Astrocyte of the hippocampus (primary cell): ENCODE measurements at regions not wholly inside any gene's neighbourhood (a gene's known extent, or its start where the extent isn't known, plus 50 kb on each side); places are given as distances from the start of the nearest gene placed in this dataset.

Experiments
- DNase-seq: peaks from one replicate; pipeline ENCODE4 v3.0.0; 2011; ENCODE audit warnings: low read depth, low spot score

GRCh38 chr12:115267891-115268290 is 583.9 kb upstream of the TBX3 start:
- DNase-seq, result peak; percentile 10

DNA sequence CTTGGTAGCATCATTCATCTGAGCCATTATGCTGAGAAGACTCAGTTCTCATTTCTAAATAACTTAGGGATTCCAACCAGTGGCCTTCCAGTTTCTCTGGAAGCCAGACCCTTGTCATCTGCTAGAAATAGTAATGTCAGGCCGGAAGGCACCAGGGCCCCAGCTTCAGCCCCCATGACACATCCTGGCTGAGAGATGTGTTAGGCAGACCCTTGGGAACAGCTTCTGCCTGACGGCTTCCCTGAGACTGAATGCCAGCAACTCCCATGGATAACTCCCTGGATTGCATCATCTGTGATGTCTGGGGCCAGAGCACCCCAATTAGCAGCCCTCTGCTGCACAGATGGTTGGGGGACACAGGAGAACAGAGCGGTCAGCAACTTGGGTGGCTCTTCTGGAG is 583.5 kb upstream of the TBX3 start:
- DNase-seq, result no peak

- DNase-seq, result no peak
Observed at GRCh38 chr12:115264605-115265004, 580.6 kb upstream of the TBX3 start.

DNA sequence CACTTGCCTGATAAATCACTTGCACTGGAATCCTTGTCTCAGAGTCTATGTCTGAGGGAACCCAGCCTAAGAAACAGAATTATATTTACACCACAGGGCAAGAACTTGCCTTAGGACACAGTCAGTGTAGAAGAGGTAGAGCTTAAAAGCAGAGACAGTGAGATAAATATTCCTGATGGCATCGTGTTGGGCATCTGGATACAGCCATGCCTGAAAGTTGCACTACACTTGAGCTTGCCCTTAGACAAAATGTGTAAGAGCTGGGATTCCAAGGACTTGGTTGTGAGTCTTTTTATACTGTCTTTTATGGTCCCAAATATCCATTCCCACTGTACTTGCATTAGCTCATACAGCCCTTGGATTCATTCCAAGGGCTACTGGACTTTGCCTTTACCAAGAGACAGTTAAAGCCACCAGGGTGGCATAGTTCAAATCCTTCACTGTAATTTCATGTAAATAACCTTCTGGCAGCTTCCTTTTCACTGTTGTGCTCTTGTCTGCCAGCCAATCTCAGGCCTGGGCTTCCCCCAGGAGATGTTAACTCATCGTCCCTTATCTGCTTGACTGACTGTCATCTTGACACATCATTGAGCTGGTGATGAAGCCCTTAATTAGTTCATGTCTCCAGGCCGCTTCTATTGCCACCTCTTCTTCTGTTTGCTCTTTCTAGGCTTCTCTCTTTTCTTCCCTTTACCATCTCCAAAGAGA is 577.9 kb upstream of the TBX3 start:
- peak; percentile 21 for DNase-seq

GRCh38 chr12:115260762-115261675 is 577.0 kb upstream of the TBX3 start:
- no peak for DNase-seq

- DNase-seq, result no peak
Observed at GRCh38 chr12:115259968-115260747, 576.2 kb upstream of the TBX3 start.

- DNase-seq, result no peak
Observed at GRCh38 chr12:115257791-115258190, 573.8 kb upstream of the TBX3 start.

GRCh38 chr12:115255962-115256361 is 572.0 kb upstream of the TBX3 start:
- no peak for DNase-seq

- DNase-seq, result no peak
Observed at GRCh38 chr12:115255257-115255656, 571.3 kb upstream of the TBX3 start.

GRCh38 chr12:115253049-115253448 is 569.1 kb upstream of the TBX3 start:
- DNase-seq, result no peak

GRCh38 chr12:115251727-115252126 is 567.8 kb upstream of the TBX3 start:
- peak; percentile 9 for DNase-seq

GRCh38 chr12:115249671-115250278 is 565.8 kb upstream of the TBX3 start:
- DNase-seq, result no peak

DNA sequence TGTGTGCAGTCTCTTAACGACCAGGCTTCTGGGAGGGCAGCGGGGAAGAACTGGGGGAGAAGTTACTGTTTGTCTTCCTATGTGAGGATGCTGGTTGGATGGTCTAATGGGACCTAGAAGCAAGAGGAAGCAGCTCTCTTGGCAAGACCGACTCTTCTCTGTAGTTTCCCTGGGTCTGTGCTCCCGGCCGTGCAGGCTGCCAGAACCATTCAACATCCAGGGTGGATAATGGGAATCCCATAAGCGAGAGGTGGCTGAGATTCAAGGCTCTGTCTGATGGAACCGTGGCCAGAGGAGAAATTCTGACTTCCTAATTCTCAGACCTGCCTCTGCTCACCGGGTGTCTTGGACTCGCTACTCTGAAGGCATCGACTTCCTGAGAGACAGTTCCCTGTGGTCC is 561.0 kb upstream of the TBX3 start:
- DNase-seq, result no peak

DNA sequence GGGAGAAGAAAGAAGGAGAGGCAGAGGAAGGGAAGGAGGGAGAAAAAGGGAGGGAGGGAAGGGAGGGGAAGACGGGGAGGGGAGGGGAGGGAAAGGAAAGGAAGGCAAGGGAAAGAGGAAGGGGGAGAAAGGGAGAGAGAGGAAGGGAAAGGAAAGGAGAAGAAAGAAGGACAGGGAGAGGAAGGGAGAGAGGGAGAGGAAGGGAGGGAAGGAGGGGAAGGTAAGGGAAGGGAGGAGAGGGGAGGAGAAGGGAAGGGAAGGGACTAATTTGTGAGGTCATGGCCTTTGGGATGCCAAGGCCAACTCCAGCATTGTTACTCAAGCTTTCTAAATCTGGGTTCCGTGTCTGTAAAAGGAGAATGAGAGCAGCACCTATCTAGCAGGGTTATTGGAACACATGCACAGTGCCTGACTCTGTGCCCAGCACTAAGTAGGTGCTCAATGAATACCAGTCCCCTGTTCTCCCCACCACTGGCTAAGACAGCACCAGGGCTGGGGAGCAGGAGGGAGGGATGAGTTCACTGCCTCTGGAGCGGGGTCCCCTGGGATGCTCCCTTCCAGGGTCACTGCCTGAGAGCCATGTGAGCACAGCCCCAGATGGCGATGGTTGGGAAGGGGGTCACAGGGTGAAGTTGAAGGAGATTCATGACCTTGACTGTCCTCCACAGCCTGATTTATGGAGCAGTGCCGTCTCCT is 560.1 kb upstream of the TBX3 start:
- no peak for DNase-seq

- no peak for DNase-seq
Observed at GRCh38 chr12:115240251-115240650, 556.3 kb upstream of the TBX3 start.

DNA sequence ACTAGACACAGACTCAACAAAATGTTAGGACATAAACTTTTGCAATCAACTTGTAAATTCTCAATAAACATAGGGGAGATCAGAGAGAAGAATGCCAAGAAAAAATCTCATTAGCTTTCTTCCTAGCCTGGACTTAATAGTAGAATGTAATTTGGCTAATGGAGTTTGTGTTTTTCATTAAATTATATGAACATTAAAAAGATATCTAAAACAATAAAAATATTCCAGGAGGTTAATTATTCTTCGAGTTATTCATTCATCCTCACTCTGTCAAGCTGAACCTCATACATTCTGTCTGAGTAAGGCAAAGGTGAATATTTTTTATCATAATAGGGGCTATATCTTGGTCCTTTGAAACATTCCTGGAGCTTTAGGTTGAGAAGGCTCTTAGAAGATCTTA is 551.9 kb upstream of the TBX3 start:
- no peak for DNase-seq

DNA sequence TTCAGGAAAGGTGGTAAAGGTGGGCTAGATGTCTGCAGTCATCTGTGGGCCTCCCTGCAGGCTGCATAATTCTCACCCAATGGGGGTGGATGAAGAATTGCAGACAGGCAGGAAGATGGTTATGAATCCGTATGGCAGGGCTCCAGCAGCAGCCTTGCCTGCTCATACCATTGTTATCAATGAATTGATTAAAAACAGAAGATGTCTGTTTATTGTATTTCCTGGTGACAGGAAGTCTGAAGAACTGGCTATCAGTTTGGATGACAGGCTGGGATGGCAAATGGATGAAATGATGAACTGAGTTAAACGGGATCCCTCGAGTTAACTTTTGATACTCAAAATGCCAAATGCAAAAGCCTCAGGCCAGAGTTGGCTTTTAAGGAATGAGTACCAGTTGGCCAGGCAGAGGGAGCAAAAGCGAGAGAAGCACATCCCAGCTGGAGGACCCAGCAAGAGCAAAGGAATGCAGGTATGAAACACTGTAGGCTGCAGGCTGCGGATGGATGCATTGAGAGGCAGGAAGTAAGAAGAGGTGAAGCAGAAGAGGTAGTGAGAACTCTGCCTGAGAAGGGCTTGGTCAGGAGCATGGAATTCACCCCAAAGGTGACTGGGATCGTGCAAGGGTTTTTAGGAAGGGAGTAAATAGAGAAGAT is 550.0 kb upstream of the TBX3 start:
- no peak for DNase-seq

- no peak for DNase-seq
Observed at GRCh38 chr12:115232455-115233156, 548.6 kb upstream of the TBX3 start.

DNA sequence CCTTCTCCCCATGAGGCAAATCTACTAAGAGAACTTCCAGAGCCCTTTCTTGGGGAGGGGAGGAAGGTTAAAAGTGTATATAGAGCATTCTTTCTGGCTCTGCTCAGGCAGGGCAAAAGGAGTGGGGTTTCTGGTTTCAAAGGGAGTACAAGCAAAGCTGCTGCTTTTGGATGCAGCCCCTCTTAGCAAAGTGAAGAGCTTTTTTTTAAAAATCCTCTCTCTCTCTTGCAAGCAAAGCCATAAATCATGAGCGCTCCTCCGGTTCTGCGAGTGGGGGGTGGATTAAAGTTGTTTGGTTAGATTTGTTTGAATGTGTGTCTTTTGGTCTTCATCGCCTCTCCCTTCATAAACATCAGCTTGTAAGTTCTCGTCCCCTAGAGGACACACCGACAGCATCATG is 546.6 kb upstream of the TBX3 start:
- DNase-seq, result no peak

- DNase-seq, result no peak
Observed at GRCh38 chr12:115229517-115229916, 545.5 kb upstream of the TBX3 start.
